MM.1S (cell line): ENCODE measurements at regions not wholly inside any gene's neighbourhood (a gene's known extent, or its start where the extent isn't known, plus 50 kb on each side); places are given as distances from the start of the nearest gene placed in this dataset.

Experiments
- CTCF ChIP-seq: fragments of 300-600 bp; sonication (generic); IDR thresholded peaks from 2 replicates; pipeline ENCODE4 v1.5.1; 2016; ENCODE audit warnings: antibody characterized with exemption, low read length, mixed read lengths
- EZH2 ChIP-seq: fragments of 300-600 bp; sonication (generic); optimal IDR thresholded peaks from 2 replicates; pipeline ENCODE3; 2017; ENCODE audit warnings: low read depth, mild to moderate bottlenecking, antibody characterized with exemption, low read length, mixed read lengths
- EZH2phosphoT487 ChIP-seq: fragments of 300-600 bp; sonication (generic); IDR thresholded peaks from 2 replicates; pipeline ENCODE4 v1.6.1; 2018; ENCODE audit warnings: antibody characterized with exemption, low read length

- TF ChIP-seq CTCF (no peak), EZH2 (no peak), EZH2phosphoT487 (no peak)
These were observed 81.7 kb upstream of the CHRDL1 start for GRCh38 chrX:110877326-110877725.
